Right renal cortex interstitium (tissue), 3 donors: ENCODE measurements at regions not wholly inside any gene's neighbourhood (a gene's known extent, or its start where the extent isn't known, plus 50 kb on each side); places are given as distances from the start of the nearest gene placed in this dataset.

Experiments used
- DNase-seq, 3 donors: peaks; one replicate each; pipeline ENCODE4 v3.0.0-alpha.2; 2013; ENCODE audit warnings: low read depth in 3 of 3, low spot score in 2 of 3

- DNase-seq = no peak
These were observed 250.4 kb upstream of the TANK start for GRCh38 chr2:160909781-160910242.

DNA sequence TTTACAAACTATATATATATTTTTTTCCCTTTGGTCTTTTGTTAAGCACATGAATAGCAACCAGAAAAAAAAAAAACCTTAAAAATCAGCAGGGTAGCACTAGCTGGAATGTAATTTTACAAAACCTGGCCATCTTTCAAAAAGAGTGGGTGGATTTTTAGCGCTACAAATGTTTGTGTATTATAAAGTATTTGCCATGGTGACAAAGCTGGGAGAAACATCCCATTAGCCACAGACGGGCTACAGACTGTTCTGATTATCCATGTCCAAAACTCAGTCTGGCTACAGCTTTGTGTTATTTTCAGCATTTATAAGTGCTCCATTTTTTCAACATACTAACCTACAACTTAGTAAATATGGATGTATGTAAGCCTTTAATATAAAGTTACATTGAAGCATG is 249.5 kb upstream of the TANK start:
- no peak for DNase-seq

DNA sequence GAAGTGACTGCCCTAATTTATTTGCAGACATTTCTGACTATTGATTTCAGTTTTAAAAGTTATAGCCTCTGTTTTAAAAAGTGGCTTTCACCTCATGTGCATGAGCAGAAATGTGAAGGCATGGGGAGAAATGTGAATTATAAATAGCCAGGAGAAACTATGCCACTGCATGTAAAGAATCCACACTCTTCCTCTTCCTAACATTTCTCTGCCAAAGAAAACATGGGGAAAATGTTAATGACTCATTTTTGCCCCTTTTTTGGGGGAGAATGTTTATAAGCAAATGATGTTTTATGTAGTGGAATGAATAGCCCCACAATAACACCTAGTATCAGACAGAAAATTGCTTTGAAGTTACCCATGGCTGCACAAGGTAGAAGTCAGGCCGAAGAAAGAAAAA is 249.0 kb upstream of the TANK start:
- DNase-seq = no peak

GRCh38 chr2:160912276-160912675 is 248.0 kb upstream of the TANK start:
- DNase-seq = no peak

GRCh38 chr2:160913323-160913722 is 246.9 kb upstream of the TANK start:
- DNase-seq = no peak

DNA sequence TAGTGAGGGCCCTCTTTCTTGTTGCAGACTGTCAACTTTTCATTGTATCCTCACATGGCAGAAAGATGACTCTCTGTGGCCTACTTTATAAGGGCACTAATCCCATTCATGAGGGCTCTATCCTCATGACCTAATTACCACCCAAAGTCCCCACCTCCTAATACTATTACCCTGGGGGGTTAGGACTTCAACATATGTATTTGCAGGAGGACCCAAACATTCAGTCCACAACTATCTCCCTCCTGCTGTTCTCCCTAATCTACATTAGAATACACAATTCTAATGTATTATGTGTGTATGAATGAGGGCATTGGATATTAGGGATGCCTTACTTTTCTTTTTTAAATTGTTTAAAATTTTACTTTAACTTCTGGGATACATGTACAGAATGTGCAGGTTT is 246.0 kb upstream of the TANK start:
- DNase-seq = no peak

DNA sequence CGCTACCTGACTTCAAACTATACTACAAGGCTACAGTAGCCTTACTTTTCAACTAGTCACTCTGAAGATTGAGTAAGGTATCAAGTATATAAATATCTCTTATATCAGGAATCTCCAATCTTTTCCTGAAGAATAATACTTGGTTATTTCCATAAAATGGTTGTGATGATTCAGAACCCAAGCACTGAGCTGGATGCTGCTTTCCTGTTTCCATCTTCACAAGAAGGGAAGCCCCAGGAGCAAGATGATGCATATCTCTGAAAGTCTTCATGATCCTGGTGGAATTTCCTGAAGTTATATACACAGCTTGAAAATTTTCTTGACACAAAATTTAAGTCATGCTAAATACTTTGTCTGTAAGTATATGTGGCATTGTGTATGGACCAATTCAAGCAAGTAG is 243.9 kb upstream of the TANK start:
- no peak for DNase-seq

GRCh38 chr2:160917850-160918249 is 242.4 kb upstream of the TANK start:
- DNase-seq = no peak

GRCh38 chr2:160918258-160918657 is 242.0 kb upstream of the TANK start:
- no peak for DNase-seq

- no peak for DNase-seq
These were observed 241.2 kb upstream of the TANK start for GRCh38 chr2:160918906-160919503.

GRCh38 chr2:160920061-160920460 is 240.2 kb upstream of the TANK start:
- DNase-seq = no peak

DNA sequence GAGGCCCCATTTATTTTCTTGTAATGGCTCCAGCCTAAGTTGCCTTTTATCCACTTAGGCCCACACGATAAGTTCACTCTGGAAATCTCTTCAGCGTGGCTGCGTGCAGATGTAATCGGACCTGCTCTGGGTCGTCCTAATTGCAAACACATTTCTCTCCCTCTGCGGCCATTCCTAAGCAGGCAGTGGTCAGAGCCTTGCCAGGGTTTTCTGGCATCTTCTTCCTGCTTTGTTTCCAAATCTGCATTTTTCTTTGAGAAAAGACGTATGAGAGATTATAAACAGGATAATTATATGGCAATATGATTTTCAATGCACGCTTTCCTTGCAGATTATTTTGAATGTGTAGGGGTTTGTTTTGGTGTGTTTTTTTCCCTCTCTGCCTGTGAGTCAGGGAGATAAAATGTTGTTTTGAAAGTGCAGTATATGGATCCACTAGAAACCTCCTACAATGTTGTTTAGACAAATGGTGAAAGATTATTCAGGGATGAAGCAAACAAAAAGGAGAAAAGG is 239.4 kb upstream of the TANK start:
- DNase-seq = no peak

- no peak for DNase-seq
These were observed 238.8 kb upstream of the TANK start for GRCh38 chr2:160921386-160921964.

DNA sequence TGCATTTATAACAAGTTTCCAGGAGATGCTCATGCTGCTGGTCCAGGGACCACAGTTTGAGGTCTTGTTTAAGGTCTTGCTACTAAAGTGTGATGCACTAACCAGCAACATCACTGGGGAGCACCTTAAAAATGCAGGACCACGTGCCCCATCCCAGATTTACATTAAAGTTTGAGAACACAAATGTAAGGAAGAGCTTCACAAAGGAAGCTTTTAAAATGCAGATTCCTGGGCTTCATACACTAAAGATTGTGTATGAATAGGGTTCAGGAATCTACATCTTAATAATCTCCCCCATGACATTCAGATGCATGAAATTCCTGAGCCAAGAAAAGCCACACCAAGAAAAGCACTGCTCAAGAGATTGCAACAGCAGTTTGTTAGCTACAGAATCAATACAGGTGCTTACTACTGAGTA is 235.3 kb upstream of the TANK start:
- DNase-seq = no peak

DNA sequence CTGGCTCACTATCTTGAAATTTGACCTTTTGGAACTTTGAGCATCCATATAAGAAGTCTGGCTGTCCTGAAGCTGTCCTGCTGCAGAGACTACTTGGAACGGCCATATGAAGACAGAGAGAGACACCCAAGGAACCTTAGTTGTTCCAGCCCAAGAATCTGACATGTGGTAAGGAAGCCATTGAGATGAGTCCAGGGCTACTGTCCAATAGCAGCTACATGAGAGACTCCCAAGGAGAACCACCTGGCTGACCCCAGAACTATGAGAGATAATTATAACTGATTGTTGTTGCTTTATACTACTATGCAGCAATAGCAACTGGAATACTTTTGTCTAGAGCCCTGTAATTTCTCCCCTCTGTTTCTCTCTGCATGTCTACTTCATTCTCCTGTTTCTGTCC is 234.3 kb upstream of the TANK start:
- DNase-seq = no peak

DNA sequence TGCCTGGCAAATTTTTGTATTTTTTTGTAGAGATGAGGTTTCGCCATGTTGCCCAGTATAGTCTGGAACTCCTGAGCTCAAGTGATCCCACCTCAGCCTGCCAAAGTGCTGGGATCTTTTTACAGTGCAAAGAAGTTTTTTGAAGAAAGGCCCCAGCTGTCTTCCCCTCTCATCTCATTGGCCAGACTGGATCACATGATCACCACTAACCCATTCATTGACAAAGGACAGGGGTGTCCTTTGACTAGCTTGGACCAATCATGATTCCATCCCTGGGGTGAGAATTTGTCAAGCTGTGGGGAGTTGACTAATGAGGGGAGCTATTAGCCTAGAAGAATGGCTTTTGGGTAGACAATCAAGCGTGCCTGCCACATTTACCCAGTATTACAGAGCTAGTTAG is 232.9 kb upstream of the TANK start:
- DNase-seq = no peak

- DNase-seq = no peak
These were observed 231.3 kb upstream of the TANK start for GRCh38 chr2:160928854-160929301.

DNA sequence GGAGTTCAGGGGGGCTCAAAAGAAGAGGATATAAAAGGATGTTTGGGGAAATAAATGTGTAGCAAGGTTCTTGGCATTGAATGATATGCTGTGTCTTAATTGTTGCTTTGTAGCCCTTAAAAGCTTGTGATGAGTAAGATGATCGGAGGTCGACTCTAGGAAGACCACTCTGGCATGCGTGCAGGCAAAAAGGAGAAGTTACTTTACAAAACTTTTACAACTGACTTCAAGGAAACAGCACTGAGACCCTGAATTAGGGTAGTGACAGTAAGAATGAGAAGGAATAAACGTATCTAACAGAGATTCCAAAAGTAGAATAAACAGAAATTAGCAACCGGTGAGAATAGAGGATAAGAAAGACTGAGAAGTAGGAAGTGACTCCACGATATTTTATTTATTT is 228.7 kb upstream of the TANK start:
- no peak for DNase-seq

DNA sequence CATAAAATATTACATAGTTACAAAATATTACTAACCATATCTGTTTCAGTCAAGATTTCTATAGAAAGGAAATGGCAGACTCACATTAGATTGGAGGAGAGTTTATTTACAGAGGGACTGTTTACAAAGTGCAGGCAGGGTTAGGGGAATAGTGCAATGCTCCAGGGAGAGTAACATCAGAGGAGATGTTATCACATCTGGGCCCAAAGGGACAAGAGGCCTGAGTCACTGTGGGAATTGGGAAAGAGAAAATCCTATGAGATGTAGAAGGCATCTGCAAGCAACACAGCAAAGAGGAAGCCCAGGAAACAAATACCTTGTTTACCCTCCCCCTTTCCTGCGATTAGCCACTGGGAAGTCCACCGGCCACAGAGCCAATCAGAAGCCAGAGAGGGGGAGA is 227.3 kb upstream of the TANK start:
- DNase-seq = no peak

- DNase-seq = no peak
These were observed 226.0 kb upstream of the TANK start for GRCh38 chr2:160934263-160934662.

DNA sequence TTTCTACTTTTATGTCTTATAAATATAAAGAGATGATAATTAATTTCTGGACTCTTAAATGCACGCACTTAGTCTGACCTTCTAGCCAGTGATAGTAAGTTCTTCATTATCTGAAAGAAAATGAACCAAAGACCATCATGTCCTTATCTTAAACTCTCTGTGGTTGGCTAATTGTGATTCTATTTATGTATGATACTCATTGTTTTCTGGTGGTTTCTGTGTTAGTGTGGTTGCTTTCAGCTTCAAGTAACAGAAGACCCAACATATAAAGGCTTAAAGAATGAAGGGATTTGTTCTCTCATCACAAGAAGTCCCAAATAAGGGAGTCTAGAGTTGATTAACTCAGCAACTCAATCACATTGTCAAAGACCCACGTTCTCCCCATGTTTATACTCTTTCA is 225.2 kb upstream of the TANK start:
- no peak for DNase-seq

- DNase-seq = no peak
These were observed 224.0 kb upstream of the TANK start for GRCh38 chr2:160936044-160936806.
